ENCODE measurements at regions not wholly inside any gene's neighbourhood (a gene's known extent, or its start where the extent isn't known, plus 50 kb on each side); places are given as distances from the start of the nearest gene placed in this dataset.

- no peak for TF ChIP-seq CTCF (conservative IDR thresholded peaks at IDR 0.05; ENCODE audit: low read depth, low read length)
- no peak for TF ChIP-seq EZH2 (IDR thresholded peaks at IDR 0.05; ENCODE audit: borderline replicate concordance, low read depth, low read length, poor library complexity, severe bottlenecking)
These were observed 527.4 kb downstream of the RASEF start for GRCh38 chr9:82535432-82535998.

Measured in A673 (cell line).